GM23248 (cell line): ENCODE measurements at regions not wholly inside any gene's neighbourhood (a gene's known extent, or its start where the extent isn't known, plus 50 kb on each side); places are given as distances from the start of the nearest gene placed in this dataset.

ENCODE experiments used
- EZH2 ChIP-seq: fragments of 200-600 bp; sonication (generic); IDR thresholded peaks from 2 replicates; pipeline ENCODE4 v1.6.1; 2018; ENCODE audit warnings: antibody characterized with exemption, mild to moderate bottlenecking; ENCODE audit not compliant: insufficient read depth, poor library complexity, severe bottlenecking
- EZH2phosphoT487 ChIP-seq: fragments of 200-600 bp; sonication (generic); IDR thresholded peaks from 2 replicates; pipeline ENCODE4 v1.6.1; 2018; ENCODE audit warnings: antibody characterized with exemption, moderate library complexity, mild to moderate bottlenecking, low read depth; ENCODE audit not compliant: insufficient read depth

DNA sequence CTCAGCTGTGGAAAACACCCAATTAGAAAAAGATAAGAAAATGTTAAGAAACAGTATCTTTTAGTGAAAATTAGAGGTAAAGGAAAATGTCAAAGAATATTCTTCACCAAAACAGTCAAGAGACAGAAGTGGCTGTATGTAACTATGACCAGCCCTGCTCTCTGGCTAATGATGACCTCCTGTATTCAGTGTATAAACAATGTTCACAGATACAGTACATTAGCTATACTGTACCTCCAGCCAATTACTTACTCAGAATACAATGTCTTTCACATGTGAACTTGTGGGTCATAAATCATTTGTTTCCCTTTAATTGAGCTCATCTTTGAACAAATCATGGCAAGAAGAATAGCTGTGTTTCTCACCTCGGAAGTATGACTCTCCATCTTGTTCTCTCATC is 432.0 kb downstream of the LMO4 start:
- TF ChIP-seq EZH2 = no peak
- no peak for TF ChIP-seq EZH2phosphoT487
